GM18499 (cell line): ENCODE measurements at regions not wholly inside any gene's neighbourhood (a gene's known extent, or its start where the extent isn't known, plus 50 kb on each side); places are given as distances from the start of the nearest gene placed in this dataset.
"Not testable (repeated sequence)": the region's sequence is repeated elsewhere in the genome, so short reads cannot be mapped to it uniquely, and the experiment has no call there.

ENCODE experiments used
- ATAC-seq: cut with Tn5 transposase; IDR thresholded peaks from one replicate; pipeline ENCODE4 v1.9.1; 2021; ENCODE audit warnings: moderate number of reproducible peaks; ENCODE audit not compliant: insufficient read depth, unreplicated experiment

DNA sequence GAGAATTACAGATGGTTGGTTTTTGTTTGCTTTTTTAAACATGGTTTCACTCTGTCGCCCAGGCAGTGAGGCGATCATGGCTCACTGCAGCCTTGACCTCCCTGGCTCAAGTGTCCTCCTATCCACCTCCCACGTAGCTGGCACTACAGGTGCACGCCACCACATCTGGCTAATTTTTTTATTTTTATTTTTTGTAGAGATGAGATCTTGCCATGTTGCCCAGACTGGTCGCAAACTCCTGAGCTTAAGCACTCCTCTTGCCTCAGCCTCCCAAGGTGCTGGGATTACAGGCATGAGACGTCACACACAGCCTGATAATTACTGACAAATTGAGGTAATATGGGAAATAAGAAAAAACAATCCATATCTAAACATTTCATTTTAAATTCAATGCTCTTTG, 110.5 kb upstream of the ZSWIM2 start:
- ATAC-seq: no peak

DNA sequence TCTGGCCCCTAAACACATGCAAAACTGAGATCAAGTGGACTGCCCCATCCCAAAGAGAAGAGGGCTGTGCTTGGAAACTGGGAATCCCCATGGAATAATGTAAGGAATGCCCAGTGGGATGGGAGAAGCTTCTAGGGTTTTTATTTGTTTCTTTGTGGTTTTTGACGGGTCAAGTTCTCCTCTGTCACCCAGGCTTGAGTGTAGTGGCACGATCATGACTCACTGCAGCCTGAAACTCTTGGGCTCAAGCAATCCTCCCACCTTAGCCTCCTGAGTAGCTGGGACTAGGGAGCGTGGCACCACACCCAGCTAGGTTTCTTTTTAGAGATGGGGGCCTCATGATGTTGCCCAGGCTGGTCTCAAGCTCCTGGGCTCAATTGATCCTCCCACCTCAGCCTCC, 101.7 kb upstream of the ZSWIM2 start:
- no peak for ATAC-seq

DNA sequence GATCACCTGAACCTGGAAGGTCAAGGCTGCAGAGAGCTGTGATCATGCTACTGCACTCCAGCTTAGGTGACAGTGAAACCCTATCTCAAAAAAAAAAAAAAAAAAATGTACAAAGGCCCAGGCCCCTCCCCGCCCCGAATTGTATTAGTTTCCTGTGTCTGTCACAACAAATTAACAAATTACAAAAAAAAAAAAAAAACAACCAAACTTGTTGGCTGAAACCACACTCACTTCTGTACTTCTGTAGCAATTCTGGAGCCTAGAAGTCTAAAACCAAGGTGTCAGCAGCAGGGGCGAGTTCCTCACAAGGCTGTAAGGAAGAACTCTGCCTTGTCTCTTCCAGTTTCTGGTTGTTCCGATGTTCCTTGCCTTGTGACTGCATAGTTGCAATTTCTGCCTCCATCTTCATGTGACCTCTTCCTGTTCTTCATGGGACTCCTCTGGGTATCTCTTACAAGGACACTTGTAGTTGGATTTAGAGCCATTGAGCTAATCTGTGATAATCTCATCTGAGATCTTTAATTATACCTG, 100.8 kb upstream of the ZSWIM2 start:
- no peak for ATAC-seq

- no peak for ATAC-seq
Measured at GRCh38 chr2:186947516-186947915, 98.5 kb upstream of the ZSWIM2 start.

DNA sequence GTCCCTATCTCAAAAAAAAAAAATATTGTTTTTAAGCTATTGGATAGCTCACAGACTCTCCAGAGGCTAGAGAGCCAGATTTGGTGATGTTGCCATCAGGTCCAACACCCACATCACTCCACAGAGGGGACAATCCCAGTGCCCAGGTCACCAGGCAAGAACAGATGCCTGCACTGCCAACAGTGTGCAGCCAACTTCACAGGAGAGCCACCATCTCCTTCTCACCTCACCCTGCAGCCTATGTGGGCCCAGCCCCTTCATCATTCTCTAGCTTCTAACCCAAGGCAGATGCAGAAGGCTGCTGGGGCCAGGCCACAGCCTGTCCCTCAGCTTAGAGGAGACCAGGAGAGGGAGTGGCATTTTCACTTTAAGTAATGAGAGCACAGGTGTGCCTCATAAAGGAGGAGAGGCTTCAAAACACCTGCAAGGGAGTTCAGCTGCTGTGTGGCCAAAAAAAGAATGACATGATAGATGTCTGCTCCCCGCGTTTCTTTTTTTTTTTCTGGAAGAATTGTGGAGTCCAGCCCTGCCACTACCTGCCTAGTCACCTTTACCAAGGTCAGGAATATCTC, 98.0 kb upstream of the ZSWIM2 start:
- ATAC-seq: no peak

- no peak for ATAC-seq
Measured at GRCh38 chr2:186941853-186942252, 92.9 kb upstream of the ZSWIM2 start.

GRCh38 chr2:186940463-186940862, 91.5 kb upstream of the ZSWIM2 start:
- ATAC-seq: no peak

DNA sequence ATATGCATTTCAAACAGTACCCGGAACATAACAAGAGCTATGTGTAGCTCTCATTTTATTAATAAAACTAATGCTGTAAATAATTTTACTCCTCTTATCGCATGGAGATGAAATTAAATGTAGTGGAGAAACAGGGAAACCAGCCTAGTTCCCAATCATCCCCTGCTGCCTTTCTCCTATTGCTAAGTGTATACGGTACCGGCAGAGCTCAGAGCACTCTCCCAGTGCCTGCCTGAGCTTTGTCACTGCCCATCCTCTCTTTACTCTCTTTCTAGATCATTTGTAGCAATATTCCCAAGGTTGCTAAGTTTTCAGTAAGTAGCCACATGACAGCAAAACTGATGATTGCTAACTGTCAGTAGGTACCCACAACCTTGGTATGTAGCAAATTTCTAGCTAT, 85.5 kb upstream of the ZSWIM2 start:
- no peak for ATAC-seq

DNA sequence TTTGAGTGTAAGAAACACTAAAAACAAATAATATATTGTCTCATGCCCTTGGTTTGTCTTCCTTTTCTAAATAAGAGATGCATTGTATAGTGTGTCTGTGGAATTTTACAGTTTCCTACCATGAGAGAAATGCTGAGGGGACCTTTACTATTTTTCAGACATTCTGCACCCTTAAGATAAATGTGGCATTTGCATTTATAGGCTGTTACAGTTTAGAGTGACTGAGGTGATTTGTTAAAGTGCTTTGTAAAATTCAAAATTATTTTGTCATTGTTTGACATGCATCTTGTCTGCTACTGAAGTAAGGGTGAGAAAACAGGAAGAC, 78.9 kb upstream of the ZSWIM2 start:
- no peak for ATAC-seq

- ATAC-seq: no peak
Measured at GRCh38 chr2:186927185-186927866, 78.4 kb upstream of the ZSWIM2 start.

- ATAC-seq: no peak
Measured at GRCh38 chr2:186925514-186925913, 76.5 kb upstream of the ZSWIM2 start.

DNA sequence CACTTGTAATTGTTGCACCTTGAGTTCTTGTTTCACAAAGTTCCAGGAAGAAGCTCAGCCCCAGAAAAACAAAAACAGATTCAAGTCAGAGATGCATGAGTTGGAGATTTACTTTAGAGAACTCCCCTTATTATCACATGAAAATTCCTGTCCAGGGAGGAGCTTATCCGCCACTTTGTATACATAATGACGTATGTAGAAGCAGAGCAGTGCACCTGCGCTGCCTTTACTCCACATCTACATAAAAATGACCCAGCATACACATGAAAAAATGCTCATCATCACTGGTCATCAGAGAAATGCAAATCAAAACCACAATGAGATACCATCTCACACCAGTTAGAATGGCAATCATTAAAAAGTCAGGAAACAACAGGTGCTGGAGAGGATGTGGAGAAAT, 73.3 kb upstream of the ZSWIM2 start:
- not testable (repeated sequence) for ATAC-seq

- no peak for ATAC-seq
Measured at GRCh38 chr2:186919296-186919695, 70.3 kb upstream of the ZSWIM2 start.

GRCh38 chr2:186918495-186918894, 69.5 kb upstream of the ZSWIM2 start:
- ATAC-seq: no peak

DNA sequence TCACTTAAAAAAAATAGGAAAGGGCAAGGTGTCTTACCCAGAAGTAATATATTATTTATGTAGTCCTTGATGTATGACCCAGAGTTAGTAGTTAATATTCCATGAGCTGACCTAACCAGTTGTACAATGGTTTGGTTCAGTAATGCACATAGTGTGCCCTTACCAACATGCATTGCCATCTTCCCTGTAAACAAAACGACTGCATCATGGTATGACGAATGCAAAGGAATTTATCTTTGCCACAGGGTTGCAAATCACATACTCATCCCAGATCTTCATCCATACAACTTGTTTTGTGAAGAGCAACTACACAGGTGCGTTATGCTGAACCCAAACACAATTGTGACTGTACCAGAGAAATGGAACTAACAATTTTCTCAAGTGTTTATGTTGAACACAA, 68.9 kb upstream of the ZSWIM2 start:
- ATAC-seq: no peak

GRCh38 chr2:186913870-186914269, 64.9 kb upstream of the ZSWIM2 start:
- peak; percentile 93 for ATAC-seq

DNA sequence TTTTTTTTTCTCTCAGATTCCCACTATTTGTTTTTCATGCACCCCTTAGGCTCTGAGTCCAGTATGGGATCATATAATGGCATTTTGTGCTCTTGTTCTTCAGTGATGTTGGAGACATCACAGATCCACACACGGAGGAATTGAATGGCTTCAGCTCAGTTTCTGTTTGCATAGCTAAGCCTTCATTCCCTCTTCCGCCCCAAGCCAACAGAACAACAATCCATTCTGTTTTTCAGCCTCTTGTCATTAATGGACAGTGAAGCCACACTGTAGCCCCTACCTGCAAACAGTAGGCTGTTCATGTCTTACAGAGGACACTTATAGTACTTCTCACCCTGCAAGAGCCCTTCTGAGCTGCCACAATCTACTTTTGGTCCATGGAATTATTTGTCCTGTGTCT, 64.0 kb upstream of the ZSWIM2 start:
- ATAC-seq: no peak

DNA sequence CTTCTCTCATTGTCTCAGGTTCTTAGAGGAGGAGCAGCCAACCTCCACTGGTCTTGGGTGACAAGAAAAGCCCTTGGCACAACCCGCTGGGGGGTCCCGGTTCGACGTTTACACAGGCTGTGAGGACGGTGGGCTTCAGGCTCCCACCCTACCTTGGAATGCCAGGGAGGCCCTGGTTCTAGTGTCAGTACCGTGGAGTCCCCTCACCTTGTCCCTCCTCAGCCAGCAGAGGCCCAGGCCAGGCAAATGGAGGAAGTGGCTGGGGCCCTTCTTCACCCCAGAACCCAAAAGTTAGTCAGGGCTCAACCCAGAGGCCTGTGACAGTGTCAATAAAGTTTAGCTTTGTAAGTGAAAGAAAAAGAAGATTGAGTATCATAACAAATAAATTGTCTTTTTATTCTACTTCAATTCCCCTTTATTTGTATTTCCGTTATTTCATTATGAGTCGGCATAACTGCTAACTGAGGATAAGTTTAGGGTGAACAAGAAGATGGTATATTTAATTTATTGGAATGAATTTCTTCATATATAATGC, 62.6 kb upstream of the ZSWIM2 start:
- ATAC-seq: no peak

- ATAC-seq: no peak
Measured at GRCh38 chr2:186910996-186911395, 62.0 kb upstream of the ZSWIM2 start.

DNA sequence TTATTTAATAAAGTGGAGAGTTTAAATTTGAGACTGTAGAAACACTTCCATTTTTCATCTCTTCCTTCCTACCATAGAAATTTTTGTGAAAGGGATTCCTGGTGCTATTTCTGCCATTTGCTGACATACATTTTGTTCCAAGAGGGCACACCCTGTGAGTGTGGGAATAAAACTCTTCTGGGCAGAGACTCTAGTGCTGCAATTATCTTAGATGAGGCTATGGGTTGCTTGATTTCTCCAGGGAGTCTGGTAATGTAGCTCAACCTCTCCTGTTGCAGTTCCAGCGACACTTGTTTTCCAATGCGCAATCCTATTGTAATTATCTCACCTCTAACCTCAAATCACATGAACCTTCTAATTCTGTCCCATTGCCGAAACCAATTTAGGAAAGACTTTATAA, 60.1 kb upstream of the ZSWIM2 start:
- ATAC-seq: no peak

GRCh38 chr2:186907897-186908296, 58.9 kb upstream of the ZSWIM2 start:
- ATAC-seq: no peak

GRCh38 chr2:186903216-186903615, 54.2 kb upstream of the ZSWIM2 start:
- ATAC-seq: no peak
